ENCODE measurements at regions not wholly inside any gene's neighbourhood (a gene's known extent, or its start where the extent isn't known, plus 50 kb on each side); places are given as distances from the start of the nearest gene placed in this dataset.

- TF ChIP-seq CTCF (IDR thresholded peaks at IDR 0.05), result no peak
- H3K27ac ChIP-seq, result no peak overlapping the region
- H3K4me3 ChIP-seq, result no peak overlapping the region
- DNase-seq (ENCODE audit: low spot score), result no peak
Observed at GRCh38 chr2:67065046-67065445, 332.1 kb upstream of the ETAA1 start.

- Histone ChIP-seq H3K27ac (no peak overlapping the region), H3K4me3 (no peak overlapping the region)
- no peak for DNase-seq (ENCODE audit: low spot score)
- no peak for TF ChIP-seq CTCF (IDR thresholded peaks at IDR 0.05)
Observed at GRCh38 chr2:67066782-67067181, 330.4 kb upstream of the ETAA1 start.

GRCh38 chr2:67067656-67068055, 329.5 kb upstream of the ETAA1 start:
- no peak overlapping the region for H3K27ac ChIP-seq
- no peak for DNase-seq (ENCODE audit: low spot score)
- no peak overlapping the region for H3K4me3 ChIP-seq
- no peak for TF ChIP-seq CTCF (IDR thresholded peaks at IDR 0.05)

GRCh38 chr2:67070826-67071225, 326.3 kb upstream of the ETAA1 start:
- TF ChIP-seq CTCF (IDR thresholded peaks at IDR 0.05), result no peak

GRCh38 chr2:67075056-67075455, 322.1 kb upstream of the ETAA1 start:
- no peak for TF ChIP-seq CTCF (IDR thresholded peaks at IDR 0.05)
- DNase-seq (ENCODE audit: low spot score), result no peak
- Histone ChIP-seq H3K4me3 (no peak overlapping the region), H3K27ac (no peak overlapping the region)

More at GRCh38 chr2:67070826-67071225, 326.3 kb upstream of the ETAA1 start:
- Histone ChIP-seq H3K4me3 (no peak overlapping the region), H3K27ac (no peak overlapping the region)
- no peak for DNase-seq (ENCODE audit: low spot score)

- no peak for TF ChIP-seq CTCF (IDR thresholded peaks at IDR 0.05)
- DNase-seq (ENCODE audit: low spot score), result no peak
- Histone ChIP-seq H3K4me3 (no peak overlapping the region), H3K27ac (no peak overlapping the region)
Observed at GRCh38 chr2:67075530-67076238, 321.4 kb upstream of the ETAA1 start.

- no peak overlapping the region for H3K27ac ChIP-seq
- H3K4me3 ChIP-seq, result no peak overlapping the region
- no peak for TF ChIP-seq CTCF (IDR thresholded peaks at IDR 0.05)
- no peak for DNase-seq (ENCODE audit: low spot score)
Observed at GRCh38 chr2:67076239-67076624, 320.9 kb upstream of the ETAA1 start.

All from coronary artery (tissue), 2 donors.